HG03066 (cell line): ENCODE measurements at regions not wholly inside any gene's neighbourhood (a gene's known extent, or its start where the extent isn't known, plus 50 kb on each side); places are given as distances from the start of the nearest gene placed in this dataset.

Experiments used
- ATAC-seq: cut with Tn5 transposase; IDR thresholded peaks from one replicate; pipeline ENCODE4 v1.9.1; 2021; ENCODE audit warnings: low read depth; ENCODE audit not compliant: unreplicated experiment

DNA sequence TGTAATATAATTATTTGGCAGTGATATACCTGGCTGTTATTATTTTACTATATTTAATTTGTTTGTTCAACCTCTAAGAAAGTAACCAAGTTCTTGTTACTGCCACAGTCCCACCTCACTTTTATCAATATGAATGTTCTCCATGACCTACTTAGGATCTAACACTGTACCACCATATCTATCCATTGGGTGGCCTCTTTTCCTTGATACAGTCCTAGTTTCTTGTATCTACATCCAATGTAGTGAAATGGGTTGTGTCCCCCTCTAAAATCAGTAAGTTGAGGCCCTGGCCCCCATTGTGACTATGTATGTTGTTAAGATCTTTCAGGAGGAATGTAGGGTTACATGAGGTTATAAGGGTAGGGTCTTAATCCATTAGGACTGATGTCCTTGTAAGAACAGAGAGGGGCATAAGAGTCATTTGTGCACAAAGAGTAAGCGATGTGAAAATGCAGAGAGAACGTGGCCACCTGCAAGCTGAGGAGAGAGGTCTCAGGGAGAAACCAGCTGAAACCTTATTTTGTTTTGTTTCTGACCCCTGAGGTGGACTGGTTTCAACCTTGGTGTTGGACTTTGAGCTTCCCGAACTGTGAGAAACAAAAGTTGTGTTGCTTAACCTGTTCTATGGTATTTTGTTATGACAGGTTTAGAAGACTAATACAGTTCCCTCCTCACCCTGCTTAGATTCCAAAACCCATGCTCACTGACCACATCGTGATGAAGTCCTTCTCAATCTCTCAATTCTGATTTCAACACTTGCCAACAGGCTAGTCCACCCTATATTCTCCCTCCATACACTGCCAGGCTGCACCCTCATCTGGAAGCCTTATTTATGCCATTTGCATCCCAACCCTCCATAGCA, 387.3 kb upstream of the EPHA7 start:
- ATAC-seq, result no peak

DNA sequence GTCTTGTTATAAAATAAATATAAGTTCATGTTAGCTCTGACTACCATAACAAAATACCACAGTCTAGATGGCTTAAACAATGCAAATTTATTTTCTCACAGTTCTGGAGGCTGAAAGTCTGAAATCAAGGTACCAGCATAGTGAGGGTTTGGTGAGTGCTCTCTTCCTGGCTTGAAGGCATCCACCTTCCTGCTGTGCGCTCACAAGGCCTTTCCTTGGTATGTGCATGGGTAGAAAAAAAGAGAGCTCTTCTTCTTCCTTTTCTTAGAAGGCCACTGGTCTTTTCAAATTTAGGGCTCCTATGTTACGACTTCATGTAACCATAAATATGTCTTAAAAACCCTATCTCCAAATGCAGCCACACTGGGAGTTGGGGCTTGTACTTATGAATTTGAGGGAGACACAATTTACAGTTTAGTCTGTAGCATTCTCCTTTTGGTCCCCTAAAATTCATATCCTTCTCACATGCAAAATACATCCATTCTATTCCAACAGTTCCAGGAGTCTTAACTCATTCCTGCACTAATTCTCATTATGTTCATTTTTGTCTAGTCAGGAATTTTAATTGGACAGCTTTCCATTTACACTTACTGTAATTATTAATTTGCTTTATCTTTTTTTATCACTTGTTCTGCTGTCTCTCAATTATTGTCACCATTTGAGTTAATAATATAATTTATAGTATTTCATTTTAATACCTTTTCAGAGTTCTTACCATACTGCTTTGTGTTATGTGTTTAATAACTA, 381.9 kb upstream of the EPHA7 start:
- no peak for ATAC-seq

DNA sequence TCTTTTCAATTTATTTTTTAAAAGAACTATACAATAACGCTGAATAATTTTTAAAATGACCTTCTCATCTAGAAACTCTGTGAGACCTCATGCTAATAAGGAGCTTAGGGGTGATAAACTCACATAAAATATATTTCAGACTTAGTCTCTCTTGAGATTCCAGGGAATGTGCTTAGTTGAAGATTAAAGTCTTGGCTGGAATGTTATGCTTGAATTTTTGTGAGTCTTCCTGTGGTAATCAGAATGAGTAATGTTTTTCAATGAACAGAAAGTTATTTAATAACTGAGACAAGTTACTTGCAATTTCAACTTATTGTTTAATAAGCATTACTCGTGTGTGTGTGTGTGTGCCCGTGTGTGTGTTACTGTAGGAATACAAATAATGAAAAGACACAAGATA, 379.9 kb upstream of the EPHA7 start:
- ATAC-seq, result no peak

DNA sequence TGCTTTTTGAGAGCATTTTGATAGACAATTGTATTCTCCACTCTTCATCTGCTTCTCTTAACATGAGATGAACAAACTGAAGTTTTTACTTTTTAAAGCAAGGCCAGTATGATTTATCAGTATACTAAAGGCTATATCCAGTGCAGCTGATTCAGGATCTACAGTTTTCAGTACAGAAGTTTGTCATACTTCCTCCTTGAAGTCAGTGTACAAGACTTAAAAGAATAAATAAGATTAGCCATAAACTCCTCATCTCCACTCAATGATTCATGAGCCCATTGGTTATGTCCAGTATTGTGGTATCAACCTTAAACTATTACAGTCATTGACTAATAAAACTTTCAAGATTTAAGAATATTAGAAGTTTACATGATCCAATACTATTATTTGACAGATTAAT, 374.8 kb upstream of the EPHA7 start:
- ATAC-seq, result no peak

DNA sequence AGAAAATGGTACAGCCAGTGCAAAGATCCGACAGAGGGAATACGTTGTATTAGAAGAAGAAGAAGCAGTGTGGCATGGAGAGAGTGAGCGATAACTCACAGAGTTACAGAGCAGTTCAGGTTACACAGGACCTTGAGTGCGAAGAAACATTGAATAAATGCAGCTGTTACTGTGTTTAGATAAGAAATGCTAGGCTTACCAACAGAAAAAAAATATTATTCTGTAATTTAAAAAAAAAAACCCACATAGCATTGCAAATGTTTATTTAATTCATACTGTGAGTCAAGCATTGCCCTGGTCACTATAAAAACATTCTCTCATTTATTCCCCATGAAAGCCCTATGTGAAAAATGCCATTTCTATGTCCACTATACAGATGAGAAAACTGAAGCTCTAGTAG, 373.4 kb upstream of the EPHA7 start:
- ATAC-seq, result no peak

DNA sequence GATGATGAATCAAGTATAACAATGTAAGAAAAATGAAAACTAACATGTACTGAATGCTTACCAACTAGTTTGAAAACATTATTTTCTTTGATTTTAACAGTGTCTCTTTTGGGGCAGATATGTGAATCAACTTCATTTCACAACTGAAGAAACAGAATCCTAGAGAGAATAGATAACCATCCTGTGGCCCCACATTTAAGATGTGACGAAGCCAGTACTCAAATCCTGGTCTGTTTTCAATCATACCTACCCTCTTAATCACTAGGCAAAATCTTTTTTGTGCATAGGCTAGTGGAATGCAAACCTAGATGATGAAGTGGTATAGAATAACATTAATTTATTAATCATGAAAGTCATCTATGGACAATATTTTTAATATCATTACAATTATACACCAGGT, 371.6 kb upstream of the EPHA7 start:
- no peak for ATAC-seq

- ATAC-seq, result no peak
Observed at GRCh38 chr6:93789532-93789931, 370.2 kb upstream of the EPHA7 start.

DNA sequence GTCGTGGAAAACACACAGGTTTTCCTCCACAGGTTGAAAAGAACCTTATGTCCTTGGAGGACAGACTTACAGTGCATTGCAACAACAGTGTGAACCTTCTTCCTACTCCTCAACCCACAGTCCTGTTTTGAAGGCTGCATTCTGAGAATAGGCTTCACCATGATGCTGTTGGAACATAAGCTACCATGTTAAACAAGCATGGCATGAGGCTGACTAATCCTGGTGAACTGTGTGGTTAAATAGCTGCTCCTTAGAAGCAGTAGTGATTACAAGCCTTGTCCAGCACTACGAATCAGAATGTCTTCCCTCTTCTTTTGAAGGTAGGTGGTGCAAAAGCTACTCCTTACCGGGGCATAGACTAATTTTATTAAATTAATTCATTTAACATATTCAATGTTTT, 368.5 kb upstream of the EPHA7 start:
- no peak for ATAC-seq

GRCh38 chr6:93786474-93787330, 367.3 kb upstream of the EPHA7 start:
- ATAC-seq, result no peak

- ATAC-seq, result no peak
Observed at GRCh38 chr6:93785694-93786030, 366.3 kb upstream of the EPHA7 start.

DNA sequence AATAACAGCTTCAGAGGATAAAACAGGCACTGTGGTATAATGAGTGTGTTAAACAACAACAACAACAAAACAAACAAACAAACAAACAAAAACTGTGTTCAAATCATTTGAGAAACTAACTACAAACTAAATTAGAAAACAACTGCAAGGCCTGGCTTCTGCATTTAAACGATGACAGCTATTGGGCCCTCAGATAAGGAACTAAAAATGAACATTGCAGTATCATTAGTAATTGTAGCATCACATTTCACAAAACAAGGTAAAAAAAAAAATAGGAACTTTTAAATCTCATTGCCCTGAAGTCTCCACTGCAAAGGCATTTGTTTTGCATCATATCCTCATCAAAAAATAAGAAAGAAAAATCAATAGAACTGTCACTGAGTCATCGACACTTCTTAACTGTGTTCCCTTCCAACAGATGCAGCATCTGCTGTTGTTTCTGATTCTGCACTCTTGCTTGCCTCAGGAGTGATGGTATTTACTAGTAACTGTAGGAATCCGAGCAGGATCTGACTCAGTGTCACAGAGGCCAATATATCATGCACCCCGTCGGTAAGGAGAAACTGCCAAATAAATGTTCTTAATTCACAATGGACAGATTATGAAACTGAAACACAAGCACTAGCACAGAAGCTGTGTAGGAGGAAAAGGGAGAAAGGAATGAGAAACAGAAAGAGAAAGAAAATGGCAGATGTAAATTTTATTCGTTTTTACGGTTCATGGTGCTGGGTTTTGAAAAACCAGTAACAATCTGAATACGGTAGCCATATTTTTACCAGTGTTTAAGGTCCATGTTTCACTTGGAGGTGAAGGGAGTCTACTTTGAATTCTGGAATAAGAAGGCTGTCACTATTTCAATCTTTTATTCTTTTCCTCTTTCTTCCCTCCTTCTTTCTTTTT, 365.7 kb upstream of the EPHA7 start:
- ATAC-seq, result no peak

DNA sequence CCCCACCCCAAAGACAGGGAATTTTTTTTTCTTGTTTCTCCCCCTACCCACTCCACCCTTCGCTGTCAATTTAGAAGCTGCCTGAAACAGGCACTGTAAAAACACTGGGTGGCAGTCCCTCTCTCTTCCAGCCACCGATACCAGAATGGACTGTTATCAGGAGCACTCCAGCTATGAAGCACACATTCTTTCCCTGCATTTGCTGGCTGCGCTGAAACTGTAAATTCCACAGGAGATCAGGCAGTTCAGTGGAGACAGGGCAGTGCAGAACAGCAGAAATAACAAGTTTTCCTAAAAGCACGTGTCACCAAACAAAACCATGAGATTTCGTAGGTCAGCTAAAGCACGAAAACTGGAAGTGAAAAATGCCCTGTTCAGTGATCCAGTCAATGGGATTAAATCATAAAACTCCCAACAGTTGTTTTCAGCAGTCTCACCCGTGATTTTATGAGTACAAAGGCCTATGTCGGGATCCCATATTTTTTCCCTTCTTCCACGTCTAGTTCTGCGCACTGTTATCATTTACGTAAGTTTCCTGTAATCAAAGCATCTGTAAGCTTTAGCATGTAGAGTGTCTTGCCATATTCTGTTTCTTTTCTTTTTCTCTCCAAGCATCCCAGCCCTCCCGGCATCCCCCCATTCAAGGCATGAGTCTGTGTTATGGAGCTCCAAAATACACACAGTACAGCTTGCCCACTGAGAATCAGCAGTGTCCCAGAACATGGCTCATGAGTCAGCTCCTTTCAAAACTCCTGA, 359.9 kb upstream of the EPHA7 start:
- ATAC-seq, result no peak

DNA sequence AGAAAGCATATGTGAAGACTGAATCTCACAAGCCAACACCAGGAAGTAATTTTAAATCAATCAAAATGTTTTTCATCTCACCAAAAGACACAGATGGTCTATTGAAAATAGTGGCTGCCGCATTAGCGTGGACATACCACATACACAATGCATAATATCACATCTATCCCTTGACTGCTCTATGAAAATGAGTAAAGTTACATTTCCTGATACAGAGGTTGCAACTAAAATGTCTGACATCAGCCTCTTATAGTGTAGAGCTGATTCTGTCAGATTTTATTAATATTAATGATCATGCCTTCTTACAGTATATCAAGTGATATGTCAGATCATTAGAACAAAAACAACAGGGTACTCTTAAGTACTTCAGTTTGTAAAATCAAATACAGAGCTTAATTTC, 339.8 kb upstream of the EPHA7 start:
- ATAC-seq, result no peak

DNA sequence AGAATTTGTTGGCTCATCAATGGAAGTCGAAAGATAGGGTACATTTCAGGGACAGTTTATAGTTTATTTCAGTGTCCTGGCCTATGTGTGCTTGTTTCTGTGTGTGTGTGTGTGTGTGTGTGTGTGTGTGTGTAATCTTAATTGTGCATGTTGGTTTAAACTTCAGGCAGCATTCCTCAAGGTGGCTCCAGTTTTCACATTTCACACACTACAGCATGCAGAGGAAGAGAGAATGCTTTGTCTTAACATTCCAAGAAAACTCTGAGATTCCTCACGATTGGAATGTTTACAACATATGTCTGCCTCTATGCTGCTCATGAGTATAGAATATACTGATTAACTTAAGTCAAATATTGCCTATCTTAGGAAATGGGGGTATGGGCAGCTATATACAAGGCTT, 332.6 kb upstream of the EPHA7 start:
- no peak for ATAC-seq

GRCh38 chr6:93749930-93750329, 330.6 kb upstream of the EPHA7 start:
- no peak for ATAC-seq

DNA sequence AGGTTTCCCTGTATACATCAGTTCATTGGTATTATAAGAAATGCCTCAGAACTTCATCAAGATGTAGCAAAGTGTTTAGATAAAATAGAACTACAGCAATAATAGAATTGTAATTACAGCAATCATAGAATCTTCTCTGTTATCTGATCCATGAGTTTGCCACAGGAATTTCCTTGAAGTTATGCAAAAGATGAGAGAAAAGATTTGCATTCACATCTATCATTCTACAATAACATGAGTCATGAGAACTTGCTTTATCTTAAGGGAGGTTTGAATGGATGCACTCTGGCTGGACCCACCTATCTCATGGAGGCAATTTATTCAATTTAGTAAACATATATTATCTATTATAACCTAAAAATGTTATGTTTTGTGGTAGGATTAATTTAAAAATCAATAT, 329.8 kb upstream of the EPHA7 start:
- no peak for ATAC-seq

DNA sequence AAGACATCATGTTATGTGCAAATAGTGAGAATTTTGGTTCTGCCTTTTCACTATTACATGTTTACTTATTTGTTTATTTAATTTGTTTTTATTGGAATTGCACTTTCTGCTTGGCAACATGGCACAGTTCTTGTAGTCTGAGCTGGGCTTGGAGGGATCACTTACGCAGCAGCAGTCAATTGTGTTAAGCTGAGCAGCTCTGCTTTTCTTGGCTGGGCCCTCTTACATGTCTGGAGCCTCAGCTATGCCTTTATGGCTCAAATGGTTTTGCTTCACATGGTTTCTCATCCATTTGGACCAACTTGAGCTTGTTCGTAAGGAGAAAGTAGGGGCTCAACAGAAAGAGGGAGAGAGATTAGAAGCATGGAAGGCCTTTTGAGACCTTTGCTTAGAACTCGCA, 327.5 kb upstream of the EPHA7 start:
- no peak for ATAC-seq

GRCh38 chr6:93745306-93745705, 325.9 kb upstream of the EPHA7 start:
- no peak for ATAC-seq

DNA sequence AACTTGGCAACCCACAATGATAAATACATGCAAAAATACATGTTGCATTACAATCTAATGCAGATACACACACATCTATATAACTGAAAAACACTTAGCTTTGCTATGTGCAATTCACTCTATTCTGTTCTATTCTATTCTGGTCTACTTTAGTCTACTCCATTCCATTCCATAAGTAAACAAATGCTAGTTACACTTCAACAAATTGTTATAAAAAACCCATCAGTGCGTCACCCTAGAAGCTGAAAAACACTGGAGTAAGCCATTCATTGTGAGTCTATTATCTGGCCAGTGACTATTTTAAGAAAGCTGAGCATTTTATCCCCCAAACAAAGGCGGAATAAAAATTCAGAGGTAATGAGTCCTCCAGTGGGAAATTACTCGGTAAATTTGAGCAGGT, 315.7 kb upstream of the EPHA7 start:
- no peak for ATAC-seq

DNA sequence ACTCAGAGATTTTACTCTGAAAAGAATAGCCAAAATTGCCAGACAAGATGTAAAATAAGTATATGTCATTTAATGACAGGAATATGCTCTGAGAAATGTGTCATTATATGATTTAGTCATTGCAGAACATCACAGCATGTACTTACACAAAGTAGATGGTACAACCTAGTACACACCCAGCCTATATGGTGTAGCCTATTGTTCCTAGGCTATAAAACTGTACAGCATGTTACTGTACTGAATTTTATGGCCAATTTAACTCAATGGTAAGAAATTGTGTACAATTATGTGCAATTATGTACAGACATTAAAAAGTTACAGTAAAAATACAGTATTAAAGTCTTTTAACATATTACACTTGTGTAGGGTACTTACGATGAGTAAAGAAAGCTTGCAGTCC, 311.9 kb upstream of the EPHA7 start:
- no peak for ATAC-seq
